OCI-LY1 (cell line): ENCODE measurements at regions not wholly inside any gene's neighbourhood (a gene's known extent, or its start where the extent isn't known, plus 50 kb on each side); places are given as distances from the start of the nearest gene placed in this dataset.

Experiments
- H2AFZ ChIP-seq: fragments of 200-600 bp; sonication (generic), shearing (Covaris generic); 2 replicates; pipeline ENCODE4 v1.6.0; 2014; ENCODE audit warnings: antibody characterized with exemption, mild to moderate bottlenecking, low read length
- H3F3A ChIP-seq: fragments of 200-600 bp; sonication (generic), shearing (Covaris generic); 2 replicates; pipeline ENCODE4 v1.6.0; 2014; ENCODE audit warnings: mild to moderate bottlenecking, antibody characterized with exemption, low read length, moderate library complexity; ENCODE audit not compliant: insufficient read depth
- H3K27ac ChIP-seq: fragments of 200-600 bp; sonication (generic); 2 replicates; pipeline ENCODE4 v1.5.1; 2014; ENCODE audit warnings: low read length, mixed run types, mild to moderate bottlenecking, low read depth; ENCODE audit not compliant: poor library complexity, severe bottlenecking
- H3K27me3 ChIP-seq: fragments of 200-600 bp; sonication (generic); 2 replicates; pipeline ENCODE4 v1.6.0; 2014; ENCODE audit warnings: antibody characterized with exemption, mild to moderate bottlenecking, low read length, moderate library complexity; ENCODE audit not compliant: insufficient read depth
- H3K36me3 ChIP-seq: fragments of 200-600 bp; sonication (generic); 2 replicates; pipeline ENCODE4 v1.6.1; 2014; ENCODE audit warnings: mild to moderate bottlenecking, antibody characterized with exemption, low read length, moderate library complexity, mixed read lengths; ENCODE audit not compliant: insufficient read depth
- H3K4me1 ChIP-seq: fragments of 200-600 bp; sonication (generic); 2 replicates; pipeline ENCODE4 v1.5.1; 2014; ENCODE audit warnings: mild to moderate bottlenecking, low read length, moderate library complexity; ENCODE audit not compliant: insufficient read depth, severe bottlenecking
- H3K4me2 ChIP-seq: fragments of 200-600 bp; sonication (generic), shearing (Covaris generic); 2 replicates; pipeline ENCODE4 v1.6.1; 2014; ENCODE audit warnings: low read length
- H3K4me3 ChIP-seq: fragments of 200-600 bp; sonication (generic); 2 replicates; pipeline ENCODE4 v1.5.1; 2014; ENCODE audit warnings: low read length, low read depth, mild to moderate bottlenecking, mixed read lengths; ENCODE audit not compliant: poor library complexity, severe bottlenecking
- H3K79me2 ChIP-seq: fragments of 200-600 bp; shearing (Covaris generic); 2 replicates; pipeline ENCODE4 v1.6.1; 2016; ENCODE audit warnings: mixed run types, low read length, mixed read lengths; ENCODE audit not compliant: insufficient read depth
- H3K9ac ChIP-seq: fragments of 200-600 bp; sonication (generic), shearing (Covaris generic); 2 replicates; pipeline ENCODE4 v1.6.1; 2014; ENCODE audit warnings: mild to moderate bottlenecking, low read length, mixed read lengths
- H3K9me2 ChIP-seq: fragments of 200-600 bp; sonication (generic), shearing (Covaris generic); 2 replicates; pipeline ENCODE4 v1.6.1; 2014; ENCODE audit warnings: low read depth, mild to moderate bottlenecking, low read length, mixed read lengths
- H3K9me3 ChIP-seq: fragments of 200-600 bp; shearing (Covaris generic); 2 replicates; pipeline ENCODE4 v1.6.1; 2014; ENCODE audit warnings: low read length, mixed read lengths
- H4K20me1 ChIP-seq: fragments of 200-600 bp; sonication (generic), shearing (Covaris generic); 2 replicates; pipeline ENCODE4 v1.6.0; 2016; ENCODE audit warnings: mild to moderate bottlenecking, low read length; ENCODE audit not compliant: insufficient read depth
- EZH2 ChIP-seq: fragments of 200-600 bp; sonication (generic), shearing (Covaris generic); IDR thresholded peaks from 2 replicates; pipeline ENCODE4 v1.8.0; 2017; ENCODE audit warnings: borderline replicate concordance, mixed run types, mild to moderate bottlenecking, antibody characterized with exemption, low read length, moderate library complexity, mixed read lengths
- TF ChIP-seq, protein P1 (sequence below): fragments of 200-600 bp; sonication (generic), shearing (Covaris generic); IDR thresholded peaks from 2 replicates; pipeline ENCODE4 v1.5.1; 2017; ENCODE audit warnings: mild to moderate bottlenecking, antibody characterized with exemption, low read length, moderate library complexity, mixed read lengths

- Histone ChIP-seq H2AFZ (no peak overlapping the region), H4K20me1 (no peaks in the 10 kb centered on the region), H3K9me3 (no peaks in the 10 kb centered on the region), H3K4me3 (no peak overlapping the region), H3K9me2 (no peaks in the 10 kb centered on the region), H3F3A (no peaks in the 10 kb centered on the region), H3K79me2 (no peaks in the 10 kb centered on the region), H3K4me1 (no peaks in the 10 kb centered on the region), H3K27ac (no peak overlapping the region), H3K9ac (no peak overlapping the region), H3K36me3 (no peaks in the 10 kb centered on the region), H3K27me3 (no peaks in the 10 kb centered on the region), H3K4me2 (no peak overlapping the region)
- TF ChIP-seq, protein P1, sequence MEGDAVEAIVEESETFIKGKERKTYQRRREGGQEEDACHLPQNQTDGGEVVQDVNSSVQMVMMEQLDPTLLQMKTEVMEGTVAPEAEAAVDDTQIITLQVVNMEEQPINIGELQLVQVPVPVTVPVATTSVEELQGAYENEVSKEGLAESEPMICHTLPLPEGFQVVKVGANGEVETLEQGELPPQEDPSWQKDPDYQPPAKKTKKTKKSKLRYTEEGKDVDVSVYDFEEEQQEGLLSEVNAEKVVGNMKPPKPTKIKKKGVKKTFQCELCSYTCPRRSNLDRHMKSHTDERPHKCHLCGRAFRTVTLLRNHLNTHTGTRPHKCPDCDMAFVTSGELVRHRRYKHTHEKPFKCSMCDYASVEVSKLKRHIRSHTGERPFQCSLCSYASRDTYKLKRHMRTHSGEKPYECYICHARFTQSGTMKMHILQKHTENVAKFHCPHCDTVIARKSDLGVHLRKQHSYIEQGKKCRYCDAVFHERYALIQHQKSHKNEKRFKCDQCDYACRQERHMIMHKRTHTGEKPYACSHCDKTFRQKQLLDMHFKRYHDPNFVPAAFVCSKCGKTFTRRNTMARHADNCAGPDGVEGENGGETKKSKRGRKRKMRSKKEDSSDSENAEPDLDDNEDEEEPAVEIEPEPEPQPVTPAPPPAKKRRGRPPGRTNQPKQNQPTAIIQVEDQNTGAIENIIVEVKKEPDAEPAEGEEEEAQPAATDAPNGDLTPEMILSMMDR, result no peak
- TF ChIP-seq EZH2, result no peak
Observed at GRCh38 chr4:180134091-180134866, 2108.9 kb upstream of the TENM3 start.

DNA sequence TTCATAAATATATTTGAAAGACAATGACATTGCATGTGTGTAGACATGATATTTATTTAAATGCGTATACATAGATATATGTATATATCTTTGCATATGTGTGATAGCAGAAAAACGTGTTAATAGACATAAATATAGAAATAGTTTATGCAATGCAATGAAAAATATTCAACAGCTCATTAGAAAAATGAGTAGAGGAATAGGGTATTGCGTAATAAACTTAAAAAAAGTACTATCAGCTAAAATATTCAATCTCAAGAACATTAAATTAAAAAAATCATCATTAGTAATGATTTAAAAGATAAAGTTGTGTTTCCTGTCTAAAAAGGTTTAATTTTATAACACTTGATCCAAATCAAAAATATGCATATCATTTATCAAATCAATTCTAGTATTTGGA is 2101.5 kb upstream of the TENM3 start:
- Histone ChIP-seq H3K27ac (no peak overlapping the region), H3K9me3 (no peaks in the 10 kb centered on the region), H3K79me2 (no peaks in the 10 kb centered on the region), H3K9ac (no peak overlapping the region), H3K4me1 (no peaks in the 10 kb centered on the region), H3K9me2 (no peaks in the 10 kb centered on the region), H3K4me3 (no peak overlapping the region), H2AFZ (no peak overlapping the region), H3K27me3 (no peaks in the 10 kb centered on the region), H3K36me3 (no peaks in the 10 kb centered on the region), H3F3A (no peaks in the 10 kb centered on the region), H4K20me1 (no peaks in the 10 kb centered on the region), H3K4me2 (no peak overlapping the region)
- TF ChIP-seq, protein P1, result no peak
- TF ChIP-seq EZH2, result no peak

- Histone ChIP-seq H3F3A (no peaks in the 10 kb centered on the region), H3K4me3 (no peak overlapping the region), H3K9me2 (no peaks in the 10 kb centered on the region), H3K4me2 (no peak overlapping the region), H3K9me3 (no peaks in the 10 kb centered on the region), H3K4me1 (peaks cover 10% of the 10 kb centered on the region), H3K27me3 (no peaks in the 10 kb centered on the region), H3K36me3 (no peaks in the 10 kb centered on the region), H3K27ac (no peak overlapping the region), H2AFZ (no peak overlapping the region), H4K20me1 (no peaks in the 10 kb centered on the region), H3K79me2 (no peaks in the 10 kb centered on the region), H3K9ac (no peak overlapping the region)
- TF ChIP-seq EZH2, result no peak
- TF ChIP-seq, protein P1, result no peak
Observed at GRCh38 chr4:180148737-180149136, 2094.5 kb upstream of the TENM3 start.
